ENCODE measurements at regions not wholly inside any gene's neighbourhood (a gene's known extent, or its start where the extent isn't known, plus 50 kb on each side); places are given as distances from the start of the nearest gene placed in this dataset.

DNA sequence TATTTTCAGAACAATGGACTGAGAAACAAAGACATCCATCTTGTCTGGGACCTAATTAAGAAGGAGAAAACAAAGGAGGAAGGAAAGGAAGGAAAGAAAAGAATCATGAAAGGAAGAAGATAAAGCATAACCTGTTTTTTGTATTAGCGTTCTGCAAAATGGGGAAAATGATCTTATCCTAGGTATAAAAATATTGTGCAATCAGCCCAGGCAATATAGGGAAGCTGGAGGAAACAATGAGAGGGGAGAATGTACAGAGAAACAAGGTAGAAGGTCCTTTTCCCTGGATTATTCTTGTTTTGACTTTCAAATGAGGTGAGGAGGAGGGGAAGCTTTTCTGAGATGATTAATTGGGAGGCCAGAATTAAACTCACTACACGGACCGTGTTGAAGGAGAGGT lies 177.9 kb downstream of the COX7C start:
- TF ChIP-seq POLR2A (IDR thresholded peaks at IDR 0.05; ENCODE audit: low read length): no peak
- TF ChIP-seq, protein P1, sequence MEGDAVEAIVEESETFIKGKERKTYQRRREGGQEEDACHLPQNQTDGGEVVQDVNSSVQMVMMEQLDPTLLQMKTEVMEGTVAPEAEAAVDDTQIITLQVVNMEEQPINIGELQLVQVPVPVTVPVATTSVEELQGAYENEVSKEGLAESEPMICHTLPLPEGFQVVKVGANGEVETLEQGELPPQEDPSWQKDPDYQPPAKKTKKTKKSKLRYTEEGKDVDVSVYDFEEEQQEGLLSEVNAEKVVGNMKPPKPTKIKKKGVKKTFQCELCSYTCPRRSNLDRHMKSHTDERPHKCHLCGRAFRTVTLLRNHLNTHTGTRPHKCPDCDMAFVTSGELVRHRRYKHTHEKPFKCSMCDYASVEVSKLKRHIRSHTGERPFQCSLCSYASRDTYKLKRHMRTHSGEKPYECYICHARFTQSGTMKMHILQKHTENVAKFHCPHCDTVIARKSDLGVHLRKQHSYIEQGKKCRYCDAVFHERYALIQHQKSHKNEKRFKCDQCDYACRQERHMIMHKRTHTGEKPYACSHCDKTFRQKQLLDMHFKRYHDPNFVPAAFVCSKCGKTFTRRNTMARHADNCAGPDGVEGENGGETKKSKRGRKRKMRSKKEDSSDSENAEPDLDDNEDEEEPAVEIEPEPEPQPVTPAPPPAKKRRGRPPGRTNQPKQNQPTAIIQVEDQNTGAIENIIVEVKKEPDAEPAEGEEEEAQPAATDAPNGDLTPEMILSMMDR (IDR thresholded peaks at IDR 0.05): no peak
- TF ChIP-seq, protein P2, sequence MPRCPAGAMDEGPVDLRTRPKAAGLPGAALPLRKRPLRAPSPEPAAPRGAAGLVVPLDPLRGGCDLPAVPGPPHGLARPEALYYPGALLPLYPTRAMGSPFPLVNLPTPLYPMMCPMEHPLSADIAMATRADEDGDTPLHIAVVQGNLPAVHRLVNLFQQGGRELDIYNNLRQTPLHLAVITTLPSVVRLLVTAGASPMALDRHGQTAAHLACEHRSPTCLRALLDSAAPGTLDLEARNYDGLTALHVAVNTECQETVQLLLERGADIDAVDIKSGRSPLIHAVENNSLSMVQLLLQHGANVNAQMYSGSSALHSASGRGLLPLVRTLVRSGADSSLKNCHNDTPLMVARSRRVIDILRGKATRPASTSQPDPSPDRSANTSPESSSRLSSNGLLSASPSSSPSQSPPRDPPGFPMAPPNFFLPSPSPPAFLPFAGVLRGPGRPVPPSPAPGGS (IDR thresholded peaks at IDR 0.05): no peak
- TF ChIP-seq EP300 (IDR thresholded peaks at IDR 0.05): no peak
- TF ChIP-seq CBX2 (IDR thresholded peaks at IDR 0.05; ENCODE audit: borderline replicate concordance, low read depth): no peak
